ENCODE measurements at regions not wholly inside any gene's neighbourhood (a gene's known extent, or its start where the extent isn't known, plus 50 kb on each side); places are given as distances from the start of the nearest gene placed in this dataset.

DNA sequence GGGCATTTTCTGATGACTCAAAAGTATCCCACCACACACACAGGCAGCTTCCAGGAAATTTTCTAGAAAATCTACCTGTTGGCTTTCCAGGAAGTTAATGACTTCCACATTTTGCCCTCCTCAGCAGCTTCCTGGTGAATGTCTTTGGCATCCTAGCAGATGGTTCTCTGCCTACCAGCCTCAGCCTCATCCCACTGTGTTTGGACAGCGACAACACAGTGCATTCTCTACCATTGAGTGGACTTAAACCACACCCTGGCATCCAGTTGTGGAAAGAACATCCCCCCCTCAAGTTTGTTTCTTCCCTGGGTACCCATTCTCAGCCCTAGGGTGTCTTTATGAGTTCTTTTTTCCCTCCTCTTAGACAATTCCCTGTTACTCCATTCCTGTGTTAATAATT, 50.8 kb upstream of the GADL1 start:
- DNase-seq, result no peak

DNA sequence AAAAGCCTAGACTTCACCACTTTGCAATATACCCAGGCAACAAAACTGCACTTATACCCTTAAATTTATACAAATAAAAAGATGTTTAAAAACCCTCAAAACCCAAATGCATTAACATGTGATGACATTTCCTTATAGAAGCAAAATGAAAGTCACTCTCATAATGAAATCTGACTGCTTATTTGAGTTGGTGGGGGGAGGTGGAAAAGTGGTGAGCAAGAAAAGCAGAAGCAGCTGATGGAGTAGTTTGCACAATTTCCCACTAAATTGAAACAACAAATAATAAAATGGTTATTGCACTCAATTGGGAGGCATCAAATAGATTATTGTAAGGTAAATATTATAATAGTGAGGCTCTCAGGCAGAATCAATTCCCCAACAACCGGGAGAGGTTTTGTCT, 54.0 kb upstream of the GADL1 start:
- no peak for DNase-seq

DNA sequence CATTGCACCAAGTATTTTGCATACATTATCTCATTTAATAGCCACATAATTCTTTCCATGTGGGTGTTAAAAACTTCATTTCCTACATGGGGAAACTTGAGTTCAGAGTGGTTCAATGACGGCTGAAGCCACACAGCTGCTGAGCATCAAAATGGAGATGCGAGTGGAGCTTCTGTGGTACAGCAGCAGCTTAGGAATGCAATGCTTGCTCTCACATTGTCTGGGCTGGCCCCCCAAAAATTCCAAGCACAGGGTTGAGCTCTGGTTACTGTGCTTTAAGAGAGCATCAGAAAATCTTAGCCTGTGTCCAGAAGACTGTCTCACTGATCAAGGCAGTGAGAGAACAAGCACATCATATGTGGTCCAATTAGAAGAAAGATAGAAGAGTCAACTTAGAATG, 57.4 kb upstream of the GADL1 start:
- DNase-seq, result no peak

DNA sequence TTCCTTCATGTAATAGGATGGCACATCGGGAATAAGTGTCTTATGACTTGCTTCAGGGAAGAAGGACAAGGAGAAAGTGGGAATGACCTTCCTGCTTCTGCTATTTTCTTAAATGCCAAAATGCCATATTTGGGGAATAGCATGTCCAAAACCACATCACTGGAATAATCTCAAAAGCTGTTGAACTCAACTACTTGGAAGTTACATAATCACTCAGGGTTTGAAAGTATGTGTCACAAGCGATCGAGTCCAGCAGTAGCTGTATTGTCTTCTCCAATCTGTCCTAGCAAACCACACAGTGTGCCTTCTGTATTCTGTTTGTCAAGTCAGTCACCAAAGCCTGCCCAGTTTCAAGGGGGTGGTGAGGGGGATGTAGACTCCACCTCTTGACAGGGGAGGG, 58.3 kb upstream of the GADL1 start:
- DNase-seq, result no peak

DNA sequence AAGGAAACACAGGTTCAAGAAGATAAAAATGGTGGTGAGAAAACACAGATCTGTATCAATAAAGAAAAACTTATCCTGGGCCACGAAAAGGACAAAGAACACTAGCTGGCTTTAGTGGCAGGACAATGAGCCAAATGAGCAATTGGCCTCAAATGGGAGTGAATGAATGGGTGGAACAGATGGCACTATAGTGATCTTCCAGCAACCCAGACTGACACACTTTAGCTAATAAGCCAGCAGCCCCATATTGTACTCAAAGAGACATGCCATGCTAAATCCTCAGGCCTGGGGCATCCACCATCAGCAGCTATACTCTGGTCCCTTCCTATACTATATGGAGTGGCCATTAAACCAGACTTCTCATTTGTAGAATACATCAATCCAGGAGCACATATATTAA, 60.0 kb upstream of the GADL1 start:
- DNase-seq, result no peak

DNA sequence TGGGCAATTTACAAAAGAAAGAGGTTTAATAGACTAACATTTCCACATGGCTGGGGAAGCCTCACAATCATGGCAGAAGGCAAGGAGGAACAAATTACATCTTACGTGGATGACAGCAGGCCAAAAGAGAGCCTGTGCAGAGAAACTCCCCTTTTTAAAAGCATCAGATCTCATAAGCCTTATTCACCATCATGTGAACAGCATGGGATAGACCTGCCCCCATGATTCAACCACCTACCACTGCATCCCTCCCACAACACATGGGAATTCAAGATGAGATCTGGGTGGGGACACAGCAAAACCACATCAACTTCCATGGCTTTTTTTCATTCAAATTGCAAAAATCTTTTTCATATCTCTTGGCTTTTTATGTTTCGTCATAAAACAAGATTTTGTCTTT, 67.6 kb upstream of the GADL1 start:
- no peak for DNase-seq

DNA sequence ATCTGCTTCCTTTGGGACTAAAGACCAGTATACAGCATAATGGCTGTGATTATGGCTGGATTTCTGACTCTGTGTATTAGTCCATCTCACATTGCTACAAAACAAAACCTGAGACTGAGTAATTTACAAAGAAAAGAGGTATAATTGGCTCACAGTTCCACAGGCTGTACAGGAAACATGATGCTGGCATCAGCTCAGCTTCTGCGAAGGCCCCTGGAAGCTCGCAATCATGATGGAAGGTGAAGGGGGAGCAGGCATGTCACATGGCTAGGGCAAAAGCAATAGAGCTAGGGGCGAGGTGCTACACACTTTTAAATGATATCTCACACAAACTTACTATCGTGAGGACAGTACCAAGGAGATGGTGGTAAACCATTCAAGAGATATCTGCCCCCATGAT, 68.0 kb upstream of the GADL1 start:
- DNase-seq, result no peak

DNA sequence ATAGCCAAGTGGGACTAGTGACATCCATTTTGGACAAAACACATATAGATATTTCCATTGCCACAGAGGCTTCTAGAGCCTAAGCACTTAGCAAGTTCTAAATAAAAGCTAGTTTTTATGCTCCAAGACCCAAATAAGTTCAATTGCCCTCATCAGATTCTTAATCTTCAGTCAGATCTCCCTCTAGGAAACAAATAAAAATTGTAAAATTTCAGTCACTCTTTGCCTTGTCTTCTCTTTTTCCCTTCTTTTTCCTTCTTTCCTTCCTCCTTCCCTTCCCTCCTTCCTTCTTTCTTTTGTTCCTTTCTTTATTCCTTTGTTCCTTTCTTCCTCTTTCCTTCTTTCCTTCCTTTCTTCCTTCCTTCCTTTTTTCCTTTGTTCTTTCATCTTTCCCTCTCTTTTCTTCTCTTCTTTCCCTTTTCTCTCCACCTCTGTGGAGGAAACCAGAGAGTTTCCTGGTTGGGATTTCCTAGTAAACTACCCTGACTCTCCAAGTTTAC, 68.8 kb upstream of the GADL1 start:
- no peak for DNase-seq

DNA sequence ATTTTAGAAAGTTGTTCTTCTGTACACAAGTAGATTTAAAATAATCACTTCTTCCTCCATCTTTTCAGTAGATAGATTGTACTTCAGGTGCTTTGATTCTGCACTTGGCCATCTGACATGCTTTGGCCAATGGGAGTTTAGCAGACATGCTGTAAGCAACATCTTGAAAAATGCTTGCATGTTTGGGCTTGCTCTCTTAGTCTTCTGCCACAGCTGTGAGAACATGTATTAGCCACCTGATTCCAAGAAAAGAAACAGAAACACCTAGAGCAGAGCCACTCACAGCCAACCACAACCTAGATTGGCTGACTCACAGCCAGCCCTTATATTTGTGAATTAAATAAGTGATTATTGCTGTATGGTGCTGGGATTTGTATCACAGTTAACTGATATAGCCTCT, 70.2 kb upstream of the GADL1 start:
- DNase-seq, result no peak

DNA sequence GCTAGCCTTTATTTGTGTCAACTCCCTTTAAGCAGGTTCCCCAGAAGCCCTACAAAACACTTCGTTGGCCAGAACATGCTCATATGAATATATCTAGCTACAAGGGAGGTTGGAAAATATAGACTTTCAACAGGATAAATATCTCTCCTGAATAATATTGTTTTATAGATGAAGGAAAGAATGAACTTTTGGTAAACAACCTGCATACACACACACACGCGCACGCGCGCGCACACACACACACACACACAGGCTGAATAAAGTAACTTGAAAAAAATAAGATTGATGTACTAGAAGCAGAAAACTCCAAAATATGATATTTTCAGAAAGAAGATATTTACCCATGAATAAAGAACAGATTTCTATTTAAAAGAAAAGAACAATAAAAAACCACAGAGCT, 72.4 kb upstream of the GADL1 start:
- DNase-seq, result no peak

DNA sequence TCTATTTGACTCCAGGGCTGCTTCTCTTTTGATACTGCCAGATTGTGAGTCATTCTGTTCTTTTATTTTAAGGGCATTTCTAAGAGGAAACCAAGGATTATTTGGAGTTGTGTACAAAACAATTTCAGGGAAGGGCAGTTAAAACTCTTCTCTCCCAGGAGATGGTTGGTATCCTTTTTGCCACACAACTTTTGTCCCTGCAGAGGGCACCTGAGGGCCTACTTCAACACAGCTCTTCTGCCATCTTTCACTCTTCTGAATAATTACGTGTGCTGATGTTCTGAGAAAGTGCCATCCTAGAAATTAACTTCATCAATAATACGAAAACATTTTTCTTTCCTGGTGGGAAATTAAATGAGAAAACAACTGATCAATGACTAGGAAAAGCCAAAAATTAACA, 75.7 kb upstream of the GADL1 start:
- DNase-seq, result no peak

DNA sequence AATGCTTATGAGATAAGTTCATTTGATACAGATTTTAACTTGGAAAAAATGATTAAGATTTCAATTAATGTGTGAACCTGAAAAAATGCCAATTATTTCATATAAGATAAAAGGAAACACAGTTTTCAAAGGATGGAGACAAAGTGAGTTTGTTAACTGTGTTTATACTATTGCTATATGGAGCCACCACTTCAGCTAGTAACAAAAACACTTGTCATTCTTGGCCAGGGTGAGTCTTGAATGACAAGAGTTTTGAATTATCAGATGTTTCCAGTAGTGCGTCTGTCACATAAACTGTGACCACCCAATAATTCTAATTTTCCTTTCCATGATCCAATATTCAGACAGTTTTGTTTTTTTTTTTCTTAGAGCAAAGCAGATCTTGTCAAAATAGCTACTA, 78.0 kb upstream of the GADL1 start:
- DNase-seq, result no peak

DNA sequence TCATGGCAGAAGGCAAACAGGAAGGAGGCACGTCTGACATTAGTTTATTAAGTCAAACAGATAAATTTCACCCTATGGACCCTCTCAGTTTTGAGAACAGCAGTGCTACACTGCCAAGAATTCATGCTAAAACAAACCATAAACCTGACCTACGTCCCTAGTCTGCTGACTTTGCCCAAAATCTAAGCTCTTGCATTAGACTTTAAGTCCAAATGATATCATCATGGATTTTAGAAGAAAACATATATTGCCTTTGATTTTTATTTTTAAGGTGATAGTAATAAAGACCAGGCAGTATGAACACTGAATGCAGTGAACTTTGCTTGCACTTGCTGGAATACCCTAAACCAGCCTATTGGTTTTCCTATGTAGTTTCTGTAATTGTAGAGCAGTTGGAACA, 79.6 kb upstream of the GADL1 start:
- no peak for DNase-seq

DNA sequence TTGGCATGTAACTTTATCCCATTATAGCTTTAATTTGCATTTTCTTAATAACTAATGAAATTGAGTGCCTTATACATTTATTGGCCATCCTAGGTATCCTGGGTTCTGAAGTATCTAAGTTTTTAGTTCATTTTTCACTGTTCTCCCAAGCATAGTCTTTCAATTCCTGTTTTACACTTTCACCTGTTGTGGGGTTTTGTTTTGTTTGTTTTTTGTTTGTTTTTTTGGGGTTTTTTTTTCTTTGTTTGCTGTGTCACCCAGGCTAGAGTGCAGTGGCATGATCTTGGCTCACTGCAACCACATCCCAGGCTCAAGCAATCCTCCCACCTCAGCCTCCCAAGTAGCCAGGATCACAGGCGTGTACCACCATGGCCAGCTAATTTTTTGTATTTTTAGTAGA, 83.1 kb upstream of the GADL1 start:
- no peak for DNase-seq

DNA sequence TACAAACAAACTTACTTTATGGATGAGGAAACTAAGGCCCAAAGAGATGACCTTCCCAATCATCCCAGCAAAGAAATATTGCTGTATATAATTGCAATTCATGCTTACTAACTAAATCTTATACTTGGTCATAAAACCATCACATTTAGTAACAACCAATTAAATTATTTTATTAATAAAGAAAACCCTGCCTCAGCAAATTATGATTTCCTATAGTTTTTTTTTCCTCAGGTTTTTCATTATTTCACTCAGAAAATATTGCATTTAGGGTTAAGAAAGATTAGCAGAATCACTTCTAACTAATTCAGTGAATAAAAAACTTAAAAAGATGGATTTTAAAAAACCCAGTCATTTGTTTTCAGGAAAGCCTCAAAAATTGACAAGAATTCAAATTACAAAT, 86.5 kb upstream of the GADL1 start:
- no peak for DNase-seq

DNA sequence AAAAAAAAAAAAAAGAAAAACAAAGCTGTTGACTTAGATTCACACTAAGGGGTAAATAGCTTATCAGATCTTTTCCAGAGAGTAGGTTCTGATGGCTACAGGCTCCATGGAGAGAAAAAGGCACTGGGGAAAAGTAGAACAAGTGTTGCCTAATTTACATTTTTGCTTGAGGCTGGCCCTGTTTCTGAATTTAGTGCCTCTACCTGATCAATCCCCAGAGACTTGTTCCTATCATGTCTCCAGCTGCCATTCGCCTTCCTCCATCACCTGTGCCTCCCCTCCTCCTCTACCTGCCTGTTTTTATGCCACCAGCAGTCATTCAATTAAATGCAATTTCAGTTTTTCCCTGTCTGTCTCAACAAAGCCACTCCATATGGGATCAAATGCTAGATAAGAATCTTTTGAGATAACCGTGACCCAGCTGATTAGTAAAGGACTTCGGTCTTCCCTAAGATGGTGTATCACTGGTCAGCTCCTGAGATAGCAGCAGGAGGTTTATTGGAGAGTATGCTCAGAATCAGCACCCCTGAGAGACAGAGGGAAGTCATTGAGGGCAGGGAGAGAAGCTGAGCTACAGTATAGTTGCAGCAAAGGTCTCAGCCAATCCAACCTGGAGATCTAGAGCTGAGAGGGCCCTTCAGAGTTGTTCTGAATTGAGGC, 88.1 kb upstream of the GADL1 start:
- no peak for DNase-seq

DNA sequence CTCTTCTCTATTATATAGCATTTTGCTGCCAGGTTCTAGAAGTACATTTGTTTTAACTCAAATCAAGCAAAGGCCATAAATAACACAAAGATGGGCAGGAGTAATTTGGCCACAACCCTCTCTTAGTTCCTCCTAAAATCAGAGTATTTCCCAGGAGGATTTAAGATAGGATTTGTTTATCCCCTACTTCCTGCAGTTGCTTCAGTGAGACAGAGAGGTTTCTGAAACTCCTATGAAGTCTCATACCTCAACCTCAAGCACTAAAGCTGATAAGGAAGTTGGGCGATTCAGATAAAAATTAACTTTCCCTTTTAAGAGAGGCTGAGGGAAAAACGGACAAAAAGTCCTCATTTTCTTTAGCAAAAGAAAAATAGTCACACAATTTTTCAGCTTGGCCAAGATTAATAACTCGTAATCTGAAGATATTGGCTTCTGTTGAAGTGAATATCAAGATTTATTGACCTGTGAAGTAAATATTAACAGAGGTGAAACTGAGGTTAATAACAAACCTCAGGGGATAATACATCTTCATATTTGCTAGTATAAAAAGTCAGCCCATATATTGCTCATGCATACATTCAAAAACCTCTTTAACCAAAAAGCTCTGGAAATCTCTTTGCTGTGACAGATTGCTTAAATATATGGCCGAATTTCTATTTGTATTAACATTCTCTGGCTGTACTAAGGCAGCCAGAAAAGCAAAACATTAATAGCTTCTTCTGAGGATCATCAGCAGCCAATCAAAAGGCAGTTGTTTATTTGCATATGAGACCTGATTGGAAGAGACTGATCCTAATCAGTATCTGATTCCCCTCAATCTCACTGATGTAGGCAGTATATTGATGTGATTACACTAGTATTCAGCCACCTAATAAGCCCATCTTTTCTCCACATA, 90.6 kb upstream of the GADL1 start:
- no peak for DNase-seq

DNA sequence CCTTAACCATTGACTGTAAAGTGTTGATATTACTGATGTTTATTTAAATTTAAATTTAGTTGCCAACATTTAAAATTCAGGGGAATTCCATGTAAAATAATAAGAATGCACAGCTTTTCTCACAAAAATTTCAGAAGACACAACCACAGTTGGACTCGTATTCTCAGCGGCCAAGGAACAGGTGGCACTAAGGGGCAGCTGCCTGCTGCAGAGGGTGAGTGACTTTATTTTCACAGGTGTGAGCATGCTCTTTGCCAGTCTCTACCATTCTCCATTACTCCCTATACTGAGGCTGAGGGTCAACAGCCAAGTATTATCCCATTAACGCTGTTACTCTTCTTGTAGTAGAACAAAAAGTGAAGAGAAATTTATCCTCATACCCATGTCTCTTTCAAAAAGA, 92.1 kb upstream of the GADL1 start:
- DNase-seq, result no peak

DNA sequence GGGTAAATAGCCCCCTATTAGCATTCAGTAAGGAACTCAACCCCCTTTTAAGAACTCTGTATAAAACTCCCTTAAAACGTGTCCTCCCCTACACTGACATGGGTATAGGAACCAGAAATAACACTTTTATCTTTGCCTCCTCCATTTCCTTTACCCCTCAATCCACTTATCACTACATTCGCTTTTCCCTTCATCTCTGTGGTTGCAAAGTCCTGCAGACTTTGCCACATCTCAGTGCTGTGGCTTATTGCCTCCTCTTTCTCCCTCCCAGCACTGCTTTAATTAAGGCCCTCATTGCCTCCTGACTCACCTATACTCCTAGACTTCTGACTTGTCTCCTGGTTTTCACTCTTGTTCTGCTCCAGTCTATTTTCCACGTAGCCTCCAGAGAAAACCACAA, 94.3 kb upstream of the GADL1 start:
- no peak for DNase-seq

DNA sequence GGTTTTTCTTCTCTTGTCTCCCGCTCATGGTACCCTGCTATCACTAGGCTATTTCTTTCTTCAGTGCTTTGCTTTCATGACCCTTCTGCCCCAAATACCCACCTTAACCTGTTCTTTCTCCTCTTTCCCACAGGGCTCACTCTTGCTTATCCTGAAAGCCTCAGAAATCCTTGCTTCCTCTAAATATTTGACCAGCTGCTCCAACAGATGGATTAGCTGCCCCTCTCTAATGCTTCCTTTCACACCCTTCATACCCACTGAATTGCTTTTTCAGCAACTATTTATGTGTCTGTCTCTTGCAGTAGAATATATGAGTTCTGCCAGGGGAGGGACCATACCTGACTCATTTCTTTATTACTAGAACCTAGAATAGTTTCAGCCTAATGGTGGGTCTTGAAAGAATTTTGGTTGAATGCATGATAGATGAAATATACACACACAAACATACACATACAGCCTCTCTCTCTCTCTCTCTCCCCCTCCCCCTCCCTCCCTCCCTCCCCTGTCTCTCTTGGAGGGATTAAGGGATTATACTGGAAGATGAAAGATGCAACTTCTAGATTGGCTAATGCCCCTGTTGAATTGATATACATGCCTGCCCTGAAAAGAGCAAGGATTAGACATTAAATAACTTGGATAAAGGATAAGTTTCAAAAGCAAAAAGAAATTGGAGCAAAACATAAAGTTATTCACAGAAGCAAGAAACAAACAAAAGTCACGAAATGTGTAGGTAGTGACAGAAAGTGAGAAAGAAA, 95.0 kb upstream of the GADL1 start:
- no peak for DNase-seq

DNA sequence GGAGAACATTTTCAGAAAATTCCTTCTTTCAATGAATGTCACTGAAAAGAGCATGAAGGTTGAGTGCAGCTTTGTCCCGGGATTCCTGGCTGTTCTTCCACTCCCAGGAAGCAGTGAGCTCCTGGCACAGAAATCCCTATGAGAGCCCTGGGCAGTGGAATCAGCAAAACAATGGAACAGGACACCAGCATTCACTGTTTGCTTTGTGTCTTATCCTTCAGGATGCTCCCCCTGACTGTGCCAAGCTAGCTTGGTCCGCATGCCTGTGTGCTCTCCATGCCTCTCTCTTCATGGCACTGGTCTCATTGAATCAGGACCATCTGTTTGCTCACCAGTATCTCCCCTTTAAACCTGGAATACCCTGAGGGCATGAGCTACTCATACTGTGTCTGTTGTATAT, 102.0 kb upstream of the GADL1 start:
- DNase-seq, result no peak

DNA sequence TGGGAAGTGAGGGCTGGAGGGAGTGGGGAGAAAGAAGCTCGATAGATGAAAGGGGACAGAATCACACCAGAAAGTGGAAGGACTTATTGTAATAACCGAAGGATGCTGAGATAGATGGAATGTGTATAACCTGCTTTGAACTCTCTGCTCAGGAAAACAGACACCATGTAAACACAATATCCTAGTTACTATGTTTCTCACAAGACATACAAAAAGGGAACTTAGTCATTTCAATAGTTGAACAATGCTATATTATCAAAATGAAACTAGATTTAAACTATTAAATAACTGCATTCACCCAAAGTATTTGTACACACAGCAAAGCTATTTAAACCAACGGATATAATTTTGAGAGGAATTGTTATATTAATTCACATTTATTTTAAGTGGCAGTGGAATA, 108.3 kb upstream of the GADL1 start:
- DNase-seq, result no peak

DNA sequence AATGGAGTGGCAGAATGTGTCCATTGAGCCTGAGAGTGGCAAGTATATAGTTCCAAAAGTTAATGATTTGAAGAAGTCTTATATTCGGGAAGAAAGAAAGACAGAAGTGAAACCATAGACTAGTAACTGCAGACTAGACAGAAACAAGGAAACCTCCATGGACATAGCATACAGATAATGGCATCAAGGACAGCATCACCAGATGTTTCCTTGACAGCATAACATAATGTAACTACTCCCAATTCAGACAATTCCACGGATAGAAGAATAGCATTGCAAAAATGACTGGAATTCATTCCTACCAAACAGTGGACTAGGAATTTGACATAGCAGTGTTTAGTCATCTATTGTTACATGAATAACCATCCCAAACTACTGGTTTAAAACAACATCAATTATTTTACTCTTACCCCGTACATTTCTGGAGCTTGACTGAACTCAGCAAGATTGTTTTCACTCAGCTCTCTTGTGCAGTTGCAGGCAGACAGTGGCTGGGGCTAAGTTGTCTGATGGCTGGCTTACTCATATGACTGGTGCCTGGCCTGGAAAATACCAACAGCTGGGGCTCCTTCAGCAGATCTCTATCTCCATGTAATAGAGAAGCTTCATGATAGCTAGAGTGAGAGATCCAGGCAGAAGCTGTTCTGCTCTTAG, 109.7 kb upstream of the GADL1 start:
- no peak for DNase-seq
